ENCODE measurements at regions not wholly inside any gene's neighbourhood (a gene's known extent, or its start where the extent isn't known, plus 50 kb on each side); places are given as distances from the start of the nearest gene placed in this dataset.

DNA sequence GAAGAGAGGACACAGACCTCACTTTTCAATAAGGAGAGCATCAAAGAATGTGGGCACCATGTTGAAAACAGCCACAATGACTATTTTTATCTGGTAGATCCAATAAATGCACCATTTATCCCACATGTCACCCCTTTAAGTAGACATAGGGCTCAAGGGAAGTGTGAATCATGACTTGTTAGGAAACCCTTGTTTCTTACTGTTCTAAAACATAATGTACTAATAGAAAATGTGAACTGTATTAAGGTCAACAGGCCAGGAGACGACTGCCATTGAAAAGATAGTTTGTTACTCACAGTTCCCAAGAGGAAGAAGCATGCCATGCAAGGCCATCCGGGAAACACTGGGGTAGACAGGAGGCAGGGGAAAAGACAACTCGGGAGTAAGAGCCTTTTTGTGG lies 137.7 kb downstream of the EN1 start:
- DNase-seq (ENCODE audit: extremely low read depth, insufficient read length), result no peak
- H3K4me3 ChIP-seq (replicated peaks; ENCODE audit: low read depth, low read length), result no peak overlapping the region
- no peaks in the 10 kb centered on the region for H3K36me3 ChIP-seq (ENCODE audit: control insufficient read depth, insufficient read depth, low read length)
- no peaks in the 10 kb centered on the region for H3K27me3 ChIP-seq (replicated peaks; ENCODE audit: control insufficient read depth, insufficient read depth, low read length)
- TF ChIP-seq, protein P1, sequence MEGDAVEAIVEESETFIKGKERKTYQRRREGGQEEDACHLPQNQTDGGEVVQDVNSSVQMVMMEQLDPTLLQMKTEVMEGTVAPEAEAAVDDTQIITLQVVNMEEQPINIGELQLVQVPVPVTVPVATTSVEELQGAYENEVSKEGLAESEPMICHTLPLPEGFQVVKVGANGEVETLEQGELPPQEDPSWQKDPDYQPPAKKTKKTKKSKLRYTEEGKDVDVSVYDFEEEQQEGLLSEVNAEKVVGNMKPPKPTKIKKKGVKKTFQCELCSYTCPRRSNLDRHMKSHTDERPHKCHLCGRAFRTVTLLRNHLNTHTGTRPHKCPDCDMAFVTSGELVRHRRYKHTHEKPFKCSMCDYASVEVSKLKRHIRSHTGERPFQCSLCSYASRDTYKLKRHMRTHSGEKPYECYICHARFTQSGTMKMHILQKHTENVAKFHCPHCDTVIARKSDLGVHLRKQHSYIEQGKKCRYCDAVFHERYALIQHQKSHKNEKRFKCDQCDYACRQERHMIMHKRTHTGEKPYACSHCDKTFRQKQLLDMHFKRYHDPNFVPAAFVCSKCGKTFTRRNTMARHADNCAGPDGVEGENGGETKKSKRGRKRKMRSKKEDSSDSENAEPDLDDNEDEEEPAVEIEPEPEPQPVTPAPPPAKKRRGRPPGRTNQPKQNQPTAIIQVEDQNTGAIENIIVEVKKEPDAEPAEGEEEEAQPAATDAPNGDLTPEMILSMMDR (IDR thresholded peaks at IDR 0.05; ENCODE audit: insufficient read depth, low read length, poor library complexity, severe bottlenecking), result no peak

DNA sequence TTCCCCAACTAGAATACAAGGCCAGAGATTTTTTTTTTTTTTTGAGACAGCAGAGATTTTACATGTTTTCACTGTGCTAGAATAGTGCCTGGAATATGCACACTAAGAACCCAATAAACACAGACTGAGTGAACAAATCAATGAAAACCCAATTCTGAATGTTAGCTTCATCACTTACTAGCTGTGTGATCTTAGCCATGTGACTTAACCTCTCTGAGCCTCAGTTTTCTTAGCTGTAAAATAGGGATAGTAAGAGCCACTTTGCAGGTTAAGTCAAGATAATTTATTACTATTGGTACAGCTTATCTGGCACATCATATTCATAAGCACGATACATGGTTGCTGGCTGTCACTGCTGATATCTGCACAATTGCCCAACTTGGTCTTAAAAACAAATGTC lies 140.6 kb downstream of the EN1 start:
- H3K27me3 ChIP-seq (replicated peaks; ENCODE audit: control insufficient read depth, insufficient read depth, low read length), result no peaks in the 10 kb centered on the region
- no peak overlapping the region for H3K4me3 ChIP-seq (replicated peaks; ENCODE audit: low read depth, low read length)
- H3K36me3 ChIP-seq (ENCODE audit: control insufficient read depth, insufficient read depth, low read length), result no peaks in the 10 kb centered on the region
- TF ChIP-seq, protein P1 (IDR thresholded peaks at IDR 0.05; ENCODE audit: insufficient read depth, low read length, poor library complexity, severe bottlenecking), result no peak
- DNase-seq (ENCODE audit: extremely low read depth, insufficient read length), result no peak

DNA sequence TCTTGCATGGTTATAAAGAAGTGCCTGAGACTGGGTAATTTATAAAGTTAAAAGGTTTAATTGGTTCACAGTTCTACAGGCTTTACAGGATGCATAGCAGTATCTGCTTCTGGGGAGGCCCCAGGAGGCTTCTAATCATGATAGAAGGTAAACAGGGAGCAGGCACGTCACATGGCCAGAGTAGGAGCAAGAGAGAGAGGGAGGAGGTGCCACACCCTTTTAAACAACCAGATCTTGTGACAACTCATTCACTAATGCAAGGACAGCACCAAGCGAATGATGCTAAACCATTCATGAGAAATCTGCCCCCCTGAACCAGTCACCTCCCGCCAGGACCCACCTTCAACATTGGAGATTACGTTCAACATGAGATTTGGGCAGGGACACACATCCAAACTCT lies 141.1 kb downstream of the EN1 start:
- H3K36me3 ChIP-seq (ENCODE audit: control insufficient read depth, insufficient read depth, low read length), result no peaks in the 10 kb centered on the region
- DNase-seq (ENCODE audit: extremely low read depth, insufficient read length), result no peak
- no peaks in the 10 kb centered on the region for H3K27me3 ChIP-seq (replicated peaks; ENCODE audit: control insufficient read depth, insufficient read depth, low read length)
- no peak overlapping the region for H3K4me3 ChIP-seq (replicated peaks; ENCODE audit: low read depth, low read length)
- TF ChIP-seq, protein P1 (IDR thresholded peaks at IDR 0.05; ENCODE audit: insufficient read depth, low read length, poor library complexity, severe bottlenecking), result no peak

DNA sequence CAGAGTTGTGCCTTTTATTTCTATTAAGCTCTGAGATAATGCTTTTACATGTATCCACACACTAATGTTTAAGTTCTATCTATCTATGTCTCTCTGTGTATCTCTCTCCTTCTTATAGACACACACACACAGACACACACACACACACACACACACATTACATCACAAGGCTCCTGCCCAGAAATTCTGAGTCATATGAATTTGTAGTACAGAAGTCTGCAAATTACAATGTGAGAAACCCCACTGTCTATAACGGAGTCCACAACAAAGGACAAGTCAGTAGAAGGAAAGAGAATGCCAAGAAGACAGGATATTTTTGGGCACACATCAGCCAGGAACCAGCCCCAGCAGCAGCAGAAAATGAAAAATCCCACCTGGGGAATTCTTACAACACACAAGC lies 142.4 kb downstream of the EN1 start:
- no peak for DNase-seq (ENCODE audit: extremely low read depth, insufficient read length)

DNA sequence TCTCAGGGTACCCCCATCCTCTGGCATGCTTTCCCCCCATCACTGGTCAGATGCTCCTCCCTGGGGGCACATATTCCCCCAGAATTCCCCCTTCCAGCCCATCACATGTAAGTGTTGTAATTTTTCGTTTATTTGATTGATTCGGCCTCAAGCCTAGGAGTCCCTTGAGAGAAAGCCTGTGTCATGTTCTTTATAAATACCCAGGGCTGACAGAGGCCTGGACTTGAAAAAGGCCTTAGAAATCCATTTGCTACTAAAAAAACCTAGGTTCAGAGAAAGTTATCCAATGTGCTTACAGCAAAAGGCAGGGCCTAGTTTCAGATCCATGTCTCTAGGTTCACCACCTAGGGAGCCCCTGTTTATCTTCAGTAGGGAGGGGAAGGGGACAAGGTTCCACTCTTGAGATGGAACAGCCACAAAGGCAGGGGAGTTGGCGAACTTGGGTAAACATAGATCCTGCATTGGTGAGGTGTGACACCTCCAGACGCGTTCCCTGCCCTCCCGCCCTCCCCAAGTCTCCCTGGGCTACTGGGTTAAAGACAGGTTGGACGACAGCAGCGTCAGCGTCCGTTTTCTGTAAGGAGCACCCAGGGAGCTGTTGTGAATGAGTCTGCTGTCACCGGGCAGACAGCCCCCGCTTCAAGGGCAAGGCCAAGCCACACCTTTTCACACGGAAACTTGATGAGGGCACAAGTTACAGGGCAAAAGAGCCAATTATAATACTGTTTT lies 147.8 kb downstream of the EN1 start:
- no peak for DNase-seq (ENCODE audit: extremely low read depth, insufficient read length)
- Histone ChIP-seq H3K36me3 (ENCODE audit: control insufficient read depth, insufficient read depth, low read length) (no peaks in the 10 kb centered on the region), H3K4me3 (replicated peaks; ENCODE audit: low read depth, low read length) (no peak overlapping the region), H3K27me3 (replicated peaks; ENCODE audit: control insufficient read depth, insufficient read depth, low read length) (no peaks in the 10 kb centered on the region)
- TF ChIP-seq, protein P1 (IDR thresholded peaks at IDR 0.05; ENCODE audit: insufficient read depth, low read length, poor library complexity, severe bottlenecking), result no peak

More for the DNA sequence above, 142.4 kb downstream of the EN1 start:
- no peak overlapping the region for H3K4me3 ChIP-seq (replicated peaks; ENCODE audit: low read depth, low read length)
- H3K36me3 ChIP-seq (ENCODE audit: control insufficient read depth, insufficient read depth, low read length), result no peaks in the 10 kb centered on the region
- H3K27me3 ChIP-seq (replicated peaks; ENCODE audit: control insufficient read depth, insufficient read depth, low read length), result no peaks in the 10 kb centered on the region
- TF ChIP-seq, protein P1 (IDR thresholded peaks at IDR 0.05; ENCODE audit: insufficient read depth, low read length, poor library complexity, severe bottlenecking), result no peak

DNA sequence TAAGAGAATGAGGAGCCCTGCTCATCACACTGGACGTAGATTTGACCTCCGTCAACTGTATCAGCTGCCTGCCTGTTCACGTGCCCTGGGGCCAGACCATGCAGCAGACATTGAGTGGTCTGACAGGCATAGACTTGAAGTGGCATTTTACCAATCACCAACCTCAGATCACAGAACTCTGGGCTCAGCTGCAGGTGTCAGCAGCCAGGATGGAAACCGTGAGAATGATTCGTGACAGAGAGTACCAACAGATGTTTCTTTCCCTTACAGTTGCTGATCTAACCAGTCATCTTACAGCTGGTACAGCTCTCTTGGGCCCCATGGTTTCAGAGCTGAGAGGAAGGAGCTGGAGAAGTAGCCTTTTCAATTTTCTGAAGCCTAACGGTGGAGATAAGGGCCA lies 148.9 kb downstream of the EN1 start:
- TF ChIP-seq, protein P1 (IDR thresholded peaks at IDR 0.05; ENCODE audit: insufficient read depth, low read length, poor library complexity, severe bottlenecking), result no peak
- no peak for DNase-seq (ENCODE audit: extremely low read depth, insufficient read length)

More for the DNA sequence above, 148.9 kb downstream of the EN1 start:
- H3K4me3 ChIP-seq (replicated peaks; ENCODE audit: low read depth, low read length), result no peak overlapping the region
- no peaks in the 10 kb centered on the region for H3K36me3 ChIP-seq (ENCODE audit: control insufficient read depth, insufficient read depth, low read length)
- no peaks in the 10 kb centered on the region for H3K27me3 ChIP-seq (replicated peaks; ENCODE audit: control insufficient read depth, insufficient read depth, low read length)
